ENCODE measurements at regions not wholly inside any gene's neighbourhood (a gene's known extent, or its start where the extent isn't known, plus 50 kb on each side); places are given as distances from the start of the nearest gene placed in this dataset.

DNA sequence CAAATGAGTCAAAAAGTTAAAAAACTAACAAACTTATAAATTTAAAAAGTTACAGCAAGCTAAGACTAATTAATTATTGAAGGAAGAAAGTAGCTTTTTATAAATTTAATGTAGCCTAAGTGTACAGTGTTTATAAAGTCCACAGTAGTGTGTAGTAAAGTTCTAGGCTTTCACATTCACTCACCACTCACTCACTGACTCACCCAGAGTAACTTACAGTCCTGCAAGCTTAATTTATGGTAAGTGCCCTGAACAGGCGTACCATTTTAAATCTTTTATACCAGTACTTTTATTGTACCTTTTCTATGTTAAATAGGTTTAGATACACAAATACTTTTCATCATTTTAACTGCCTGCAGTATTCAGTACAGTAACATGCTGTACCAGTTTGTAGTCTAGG is 80.0 kb upstream of the C9orf72 start:
- TF ChIP-seq, protein P1, sequence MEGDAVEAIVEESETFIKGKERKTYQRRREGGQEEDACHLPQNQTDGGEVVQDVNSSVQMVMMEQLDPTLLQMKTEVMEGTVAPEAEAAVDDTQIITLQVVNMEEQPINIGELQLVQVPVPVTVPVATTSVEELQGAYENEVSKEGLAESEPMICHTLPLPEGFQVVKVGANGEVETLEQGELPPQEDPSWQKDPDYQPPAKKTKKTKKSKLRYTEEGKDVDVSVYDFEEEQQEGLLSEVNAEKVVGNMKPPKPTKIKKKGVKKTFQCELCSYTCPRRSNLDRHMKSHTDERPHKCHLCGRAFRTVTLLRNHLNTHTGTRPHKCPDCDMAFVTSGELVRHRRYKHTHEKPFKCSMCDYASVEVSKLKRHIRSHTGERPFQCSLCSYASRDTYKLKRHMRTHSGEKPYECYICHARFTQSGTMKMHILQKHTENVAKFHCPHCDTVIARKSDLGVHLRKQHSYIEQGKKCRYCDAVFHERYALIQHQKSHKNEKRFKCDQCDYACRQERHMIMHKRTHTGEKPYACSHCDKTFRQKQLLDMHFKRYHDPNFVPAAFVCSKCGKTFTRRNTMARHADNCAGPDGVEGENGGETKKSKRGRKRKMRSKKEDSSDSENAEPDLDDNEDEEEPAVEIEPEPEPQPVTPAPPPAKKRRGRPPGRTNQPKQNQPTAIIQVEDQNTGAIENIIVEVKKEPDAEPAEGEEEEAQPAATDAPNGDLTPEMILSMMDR (IDR thresholded peaks at IDR 0.05) = no peak
- TF ChIP-seq POLR2A (IDR thresholded peaks at IDR 0.05; ENCODE audit: low read depth) (no peak), EP300 (IDR thresholded peaks at IDR 0.05) (no peak), POLR2AphosphoS5 (IDR thresholded peaks at IDR 0.05) (no peak)
- Histone ChIP-seq H3K27ac (replicated peaks in 1 of 4) (no peak overlapping the region), H3K27me3 (no peaks in the 10 kb centered on the region), H3K9me3 (no peaks in the 10 kb centered on the region), H3K4me3 (no peak overlapping the region), H3K36me3 (no peaks in the 10 kb centered on the region), H3K4me1 (no peaks in the 10 kb centered on the region)
- 97% methylated on average over 1 of the region's 1 CpG for WGBS
- intact Hi-C loops (cut with DNase I) = no loop called here
- no peak for DNase-seq (ENCODE audit: extremely low spot score)

DNA sequence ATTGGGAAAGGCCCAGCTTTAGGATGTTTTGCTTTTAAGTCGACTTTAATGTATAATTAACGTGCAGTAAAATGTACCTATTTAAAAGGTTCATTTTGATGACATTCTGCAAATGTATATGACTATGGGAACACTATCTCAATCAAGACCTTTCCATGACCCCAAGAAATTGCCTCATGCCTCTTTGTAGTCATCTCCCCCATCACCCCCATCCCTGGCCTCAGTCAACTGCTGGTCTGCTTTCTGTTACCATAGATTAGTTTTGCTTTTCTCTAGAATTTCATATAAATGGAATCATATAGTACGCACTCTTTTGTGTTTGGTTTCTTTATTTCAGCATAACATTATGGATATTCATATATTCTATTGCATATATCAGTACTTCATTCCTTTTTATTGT is 80.7 kb upstream of the C9orf72 start:
- no peaks in the 10 kb centered on the region for H3K36me3 ChIP-seq
- no peaks in the 10 kb centered on the region for H3K4me1 ChIP-seq
- H3K27ac ChIP-seq (replicated peaks in 1 of 4) = no peak overlapping the region
- no peaks in the 10 kb centered on the region for H3K9me3 ChIP-seq
- DNase-seq (ENCODE audit: extremely low spot score) = no peak
- no peak overlapping the region for H3K4me3 ChIP-seq
- intact Hi-C loops (cut with DNase I) = no loop called here
- 94% methylated on average over 3 of the region's 3 CpGs for WGBS
- no peak for TF ChIP-seq EP300 (IDR thresholded peaks at IDR 0.05)
- TF ChIP-seq, protein P1 (IDR thresholded peaks at IDR 0.05) = no peak
- TF ChIP-seq POLR2AphosphoS5 (IDR thresholded peaks at IDR 0.05) = no peak
- TF ChIP-seq POLR2A (IDR thresholded peaks at IDR 0.05; ENCODE audit: low read depth) = no peak
- H3K27me3 ChIP-seq = no peaks in the 10 kb centered on the region

DNA sequence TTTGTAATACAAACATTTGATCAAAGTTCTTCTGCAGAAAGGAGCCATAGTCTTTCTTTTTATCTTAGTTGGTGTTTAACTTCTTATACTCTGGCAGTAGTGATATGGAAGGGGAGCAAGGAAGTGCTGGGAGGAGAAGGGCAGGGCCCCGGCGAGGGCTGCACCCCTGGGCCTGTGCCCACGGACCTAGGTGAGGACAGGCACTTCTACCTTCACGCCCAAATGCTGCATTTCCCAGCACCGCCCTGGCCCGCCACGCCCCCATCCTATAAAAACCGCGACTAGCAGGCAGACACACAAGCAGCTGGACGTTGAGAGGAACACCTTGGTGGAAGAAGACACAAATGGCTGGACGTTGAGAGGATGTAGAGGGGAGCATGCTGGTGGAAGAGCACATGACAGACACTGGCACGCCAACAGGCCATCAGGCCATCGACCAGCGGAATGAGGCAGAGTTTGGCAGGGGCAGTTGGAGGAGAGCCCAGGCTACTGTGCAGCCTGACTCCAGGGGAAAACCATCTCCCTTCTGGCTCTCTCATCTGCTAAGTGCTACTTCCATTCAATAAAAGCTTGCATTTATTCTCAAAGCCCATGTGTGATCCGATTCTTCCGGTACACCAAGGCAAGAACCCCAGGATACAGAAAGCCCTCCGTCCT is 81.5 kb upstream of the C9orf72 start:
- TF ChIP-seq EP300 (IDR thresholded peaks at IDR 0.05) (no peak), POLR2AphosphoS5 (IDR thresholded peaks at IDR 0.05) (no peak), POLR2A (IDR thresholded peaks at IDR 0.05; ENCODE audit: low read depth) (no peak)
- TF ChIP-seq, protein P1 (IDR thresholded peaks at IDR 0.05) = no peak
- Histone ChIP-seq H3K4me3 (no peak overlapping the region), H3K36me3 (no peaks in the 10 kb centered on the region), H3K4me1 (no peaks in the 10 kb centered on the region), H3K27ac (replicated peaks in 1 of 4) (no peak overlapping the region), H3K27me3 (no peaks in the 10 kb centered on the region), H3K9me3 (no peaks in the 10 kb centered on the region)
- 80% methylated on average over 17 of the region's 17 CpGs for WGBS
- DNase-seq (ENCODE audit: extremely low spot score) = no peak
- intact Hi-C loops (cut with DNase I) = no loop called here

DNA sequence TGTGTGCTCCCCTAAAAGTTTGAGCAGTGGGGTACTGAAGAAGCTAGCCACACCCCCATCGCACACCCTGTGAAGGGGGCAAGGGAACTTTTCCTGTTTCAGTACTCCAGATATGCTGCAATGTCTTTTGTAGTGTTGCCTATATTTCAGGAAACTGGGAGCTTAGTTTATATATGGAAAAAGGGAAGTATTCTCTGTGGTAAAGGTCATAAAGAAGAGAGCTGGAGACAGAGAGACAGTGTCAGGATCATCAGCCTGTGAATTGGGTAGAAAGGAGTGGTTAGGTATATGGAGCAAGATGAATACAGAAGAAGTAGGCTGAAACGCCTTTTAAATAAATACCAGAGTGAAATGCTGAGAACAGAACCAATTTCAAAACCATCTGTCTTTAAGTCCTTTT is 82.2 kb upstream of the C9orf72 start:
- no peak for DNase-seq (ENCODE audit: extremely low spot score)
- intact Hi-C loops (cut with DNase I) = no loop called here
- Histone ChIP-seq H3K27me3 (no peaks in the 10 kb centered on the region), H3K27ac (replicated peaks in 1 of 4) (no peak overlapping the region), H3K4me3 (no peak overlapping the region), H3K36me3 (no peaks in the 10 kb centered on the region), H3K9me3 (no peaks in the 10 kb centered on the region), H3K4me1 (no peaks in the 10 kb centered on the region)
- 75% methylated on average over 2 of the region's 2 CpGs for WGBS
- TF ChIP-seq EP300 (IDR thresholded peaks at IDR 0.05) = no peak
- TF ChIP-seq POLR2AphosphoS5 (IDR thresholded peaks at IDR 0.05) = no peak
- TF ChIP-seq POLR2A (IDR thresholded peaks at IDR 0.05; ENCODE audit: low read depth) = no peak
- TF ChIP-seq, protein P1 (IDR thresholded peaks at IDR 0.05) = no peak

DNA sequence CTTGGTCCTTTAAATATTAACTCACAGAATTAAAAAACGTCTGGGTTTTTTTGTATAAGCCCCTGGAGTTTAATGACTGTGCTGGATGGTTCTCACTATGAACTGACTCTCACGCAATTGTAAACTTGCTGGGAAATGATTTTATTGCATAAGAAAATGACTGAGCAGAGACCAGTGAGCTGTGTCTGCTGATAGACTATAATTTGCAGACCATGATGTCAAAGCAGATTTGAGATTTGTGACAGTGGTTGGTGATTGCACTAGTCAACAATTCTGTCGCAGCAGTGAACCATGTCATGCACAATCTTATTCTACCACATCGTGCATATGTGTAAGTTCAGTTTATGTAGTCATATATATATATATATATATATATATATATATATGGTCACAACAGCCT is 85.7 kb upstream of the C9orf72 start:
- intact Hi-C loops (cut with DNase I) = no loop called here

More for the DNA sequence above, 85.7 kb upstream of the C9orf72 start:
- H3K27ac ChIP-seq (replicated peaks in 1 of 4) = no peak overlapping the region
- H3K4me1 ChIP-seq = no peaks in the 10 kb centered on the region
- WGBS = 78% methylated on average over 4 of the region's 4 CpGs
- no peak overlapping the region for H3K4me3 ChIP-seq
- TF ChIP-seq POLR2A (IDR thresholded peaks at IDR 0.05; ENCODE audit: low read depth) (no peak), EP300 (IDR thresholded peaks at IDR 0.05) (no peak), POLR2AphosphoS5 (IDR thresholded peaks at IDR 0.05) (no peak)
- TF ChIP-seq, protein P1 (IDR thresholded peaks at IDR 0.05) = no peak
- H3K36me3 ChIP-seq = no peaks in the 10 kb centered on the region
- no peak for DNase-seq (ENCODE audit: extremely low spot score)
- no peaks in the 10 kb centered on the region for H3K27me3 ChIP-seq
- H3K9me3 ChIP-seq = no peaks in the 10 kb centered on the region

All from esophagus muscularis mucosa (tissue), 4 donors.